K562 (cell line): ENCODE measurements at regions not wholly inside any gene's neighbourhood (a gene's known extent, or its start where the extent isn't known, plus 50 kb on each side); places are given as distances from the start of the nearest gene placed in this dataset.

Experiments
- CBFB ChIP-seq: sonication (generic); formaldehyde crosslinking; IDR thresholded peaks from 2 replicates; pipeline ENCODE4 v1.4.0; 2020; ENCODE audit warnings: mild to moderate bottlenecking, missing genetic modification reagents
- CTCF ChIP-seq, 3 experiments: IDR thresholded peaks in 2 of 3; conservative IDR thresholded peaks in 1 of 3; 2 replicates each; pipeline ENCODE4 v1.5.1; 2011 to 2012; ENCODE audit warnings: low read length in 3 of 3, mild to moderate bottlenecking in 3 of 3, control low read depth in 2 of 3, improper control_type of control experiment in 1 of 3, inconsistent platforms in 1 of 3, low read depth in 1 of 3, mixed read lengths in 1 of 3, moderate library complexity in 1 of 3; ENCODE audit not compliant: insufficient read depth in 2 of 3
- EZH2 ChIP-seq: IDR thresholded peaks from 2 replicates; pipeline ENCODE4 v1.6.1; 2012; ENCODE audit warnings: low read depth, mild to moderate bottlenecking, inconsistent platforms, low read length, borderline replicate concordance
- FOXJ3 ChIP-seq: sonication (generic); formaldehyde crosslinking; IDR thresholded peaks from 2 replicates; pipeline ENCODE4 v1.4.0; 2020; ENCODE audit warnings: mild to moderate bottlenecking, missing genetic modification reagents
- POLR2A ChIP-seq: fragments of 450-650 bp; conservative IDR thresholded peaks from 2 replicates; pipeline ENCODE4 v1.6.1; 2016
- POLR2AphosphoS5 ChIP-seq: IDR thresholded peaks from 2 replicates; pipeline ENCODE4 v1.6.1; 2011; ENCODE audit warnings: mild to moderate bottlenecking, low read depth, low read length, moderate library complexity; ENCODE audit not compliant: control insufficient read depth, insufficient read depth
- SETDB1 ChIP-seq: IDR thresholded peaks from one replicate; pipeline ENCODE4 v1.6.1; 2012; ENCODE audit warnings: low read length, control low read depth, inconsistent platforms
- TAF1 ChIP-seq: IDR thresholded peaks from 2 replicates; pipeline ENCODE4 v1.6.1; 2011; ENCODE audit warnings: mild to moderate bottlenecking, low read length, moderate library complexity; ENCODE audit not compliant: insufficient read depth, control insufficient read depth, severe bottlenecking; ENCODE audit errors: extremely low read depth
- TAL1 ChIP-seq: fragments of 450-650 bp; IDR thresholded peaks from 2 replicates; pipeline ENCODE4 v1.6.1; 2016; ENCODE audit warnings: mild to moderate bottlenecking
- ZBED1 ChIP-seq: IDR thresholded peaks from 2 replicates; pipeline ENCODE4 v1.6.1; 2014
- ZNF232 ChIP-seq: sonication (generic); formaldehyde crosslinking; IDR thresholded peaks from 2 replicates; pipeline ENCODE4 v1.8.0; 2022; ENCODE audit warnings: mild to moderate bottlenecking, missing genetic modification reagents
- TF ChIP-seq, protein P1 (sequence below): sonication (generic); formaldehyde crosslinking; IDR thresholded peaks from 2 replicates; pipeline ENCODE4 v1.8.0; 2022; ENCODE audit warnings: mild to moderate bottlenecking, missing genetic modification reagents
- TF ChIP-seq, protein P2 (sequence below): fragments of 250-450 bp; sonication (Bioruptor Pico); IDR thresholded peaks from 2 replicates; pipeline ENCODE4 v1.5.0; 2020; ENCODE audit warnings: mild to moderate bottlenecking

DNA sequence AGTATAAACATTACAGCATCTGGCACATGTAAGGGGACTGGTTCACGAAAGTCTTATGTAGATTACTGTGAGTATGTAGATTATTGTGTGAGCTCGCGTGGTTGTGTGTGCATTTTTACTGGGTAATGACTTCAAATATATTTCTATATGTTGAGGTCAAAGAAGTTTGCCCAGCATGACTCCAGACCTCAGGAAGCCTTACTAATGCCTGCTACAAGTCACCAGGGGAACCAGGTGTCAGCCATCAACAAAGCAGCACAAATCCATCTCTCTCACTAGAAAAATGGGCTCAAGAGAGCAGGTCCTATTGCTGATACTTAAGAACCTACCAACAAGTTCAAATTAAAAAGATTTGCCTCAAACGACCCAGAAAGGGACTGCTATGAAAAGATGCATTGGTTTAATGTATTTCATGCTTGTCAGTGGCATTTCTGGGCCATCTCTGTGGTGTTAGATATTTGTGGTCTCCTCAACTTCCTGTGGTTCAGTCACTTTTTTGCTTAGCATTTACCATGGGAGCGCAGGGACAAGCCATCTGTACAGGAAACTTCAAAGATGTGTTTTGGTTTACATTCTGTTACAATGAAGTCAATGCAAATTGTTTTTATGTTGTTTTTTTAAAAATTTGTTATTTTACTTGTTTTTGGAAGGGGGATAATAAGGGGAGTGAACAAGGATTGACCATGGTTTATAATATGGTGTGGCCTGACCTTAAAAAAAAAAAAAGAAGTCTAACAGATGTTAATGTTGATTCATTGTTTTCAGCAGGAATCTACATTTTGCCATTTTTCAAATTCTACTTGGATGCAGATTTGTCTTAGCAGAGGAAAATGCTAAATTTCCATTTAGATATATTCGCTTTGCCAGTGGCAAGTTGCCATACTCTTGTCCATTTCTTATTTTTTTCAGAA lies 172.1 kb upstream of the ADAMTS9 start:
- TF ChIP-seq CTCF (IDR thresholded peaks at IDR 0.05 in 2 of 3, conservative IDR thresholded peaks at IDR 0.05 in 1 of 3; ENCODE audit: insufficient read depth in 2 of 3, low read depth in 1 of 3, low read length in 3 of 3) (no peak), POLR2A (no peak), EZH2 (no peak), ZBED1 (no peak), ZNF232 (CRISPR knock-in tag) (no peak), TAF1 (no peak), TAL1 (no peak), CBFB (no peak), POLR2AphosphoS5 (no peak), SETDB1 (no peak), FOXJ3 (CRISPR knock-in tag) (no peak)
- TF ChIP-seq, protein P1, sequence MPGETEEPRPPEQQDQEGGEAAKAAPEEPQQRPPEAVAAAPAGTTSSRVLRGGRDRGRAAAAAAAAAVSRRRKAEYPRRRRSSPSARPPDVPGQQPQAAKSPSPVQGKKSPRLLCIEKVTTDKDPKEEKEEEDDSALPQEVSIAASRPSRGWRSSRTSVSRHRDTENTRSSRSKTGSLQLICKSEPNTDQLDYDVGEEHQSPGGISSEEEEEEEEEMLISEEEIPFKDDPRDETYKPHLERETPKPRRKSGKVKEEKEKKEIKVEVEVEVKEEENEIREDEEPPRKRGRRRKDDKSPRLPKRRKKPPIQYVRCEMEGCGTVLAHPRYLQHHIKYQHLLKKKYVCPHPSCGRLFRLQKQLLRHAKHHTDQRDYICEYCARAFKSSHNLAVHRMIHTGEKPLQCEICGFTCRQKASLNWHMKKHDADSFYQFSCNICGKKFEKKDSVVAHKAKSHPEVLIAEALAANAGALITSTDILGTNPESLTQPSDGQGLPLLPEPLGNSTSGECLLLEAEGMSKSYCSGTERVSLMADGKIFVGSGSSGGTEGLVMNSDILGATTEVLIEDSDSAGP (CRISPR knock-in tag), result no peak
- TF ChIP-seq, protein P2, sequence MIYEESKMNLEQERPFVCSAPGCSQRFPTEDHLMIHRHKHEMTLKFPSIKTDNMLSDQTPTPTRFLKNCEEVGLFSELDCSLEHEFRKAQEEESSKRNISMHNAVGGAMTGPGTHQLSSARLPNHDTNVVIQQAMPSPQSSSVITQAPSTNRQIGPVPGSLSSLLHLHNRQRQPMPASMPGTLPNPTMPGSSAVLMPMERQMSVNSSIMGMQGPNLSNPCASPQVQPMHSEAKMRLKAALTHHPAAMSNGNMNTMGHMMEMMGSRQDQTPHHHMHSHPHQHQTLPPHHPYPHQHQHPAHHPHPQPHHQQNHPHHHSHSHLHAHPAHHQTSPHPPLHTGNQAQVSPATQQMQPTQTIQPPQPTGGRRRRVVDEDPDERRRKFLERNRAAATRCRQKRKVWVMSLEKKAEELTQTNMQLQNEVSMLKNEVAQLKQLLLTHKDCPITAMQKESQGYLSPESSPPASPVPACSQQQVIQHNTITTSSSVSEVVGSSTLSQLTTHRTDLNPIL, result no peak
